NCI-H128 (cell line): ENCODE measurements at regions not wholly inside any gene's neighbourhood (a gene's known extent, or its start where the extent isn't known, plus 50 kb on each side); places are given as distances from the start of the nearest gene placed in this dataset.
"Not testable (repeated sequence)": the region's sequence is repeated elsewhere in the genome, so short reads cannot be mapped to it uniquely, and the experiment has no call there.

Source experiments
- DNase-seq: peaks from one replicate; lab custom pipeline; 2025; ENCODE audit not compliant: unreplicated experiment; lab: John Stamatoyannopoulos, UW

- DNase-seq = no peak
Measured at GRCh38 chr16:75780669-75781068, 54.4 kb upstream of the CPHXL start.

GRCh38 chr16:75781683-75782343 is 55.5 kb upstream of the CPHXL start:
- no peak for DNase-seq

DNA sequence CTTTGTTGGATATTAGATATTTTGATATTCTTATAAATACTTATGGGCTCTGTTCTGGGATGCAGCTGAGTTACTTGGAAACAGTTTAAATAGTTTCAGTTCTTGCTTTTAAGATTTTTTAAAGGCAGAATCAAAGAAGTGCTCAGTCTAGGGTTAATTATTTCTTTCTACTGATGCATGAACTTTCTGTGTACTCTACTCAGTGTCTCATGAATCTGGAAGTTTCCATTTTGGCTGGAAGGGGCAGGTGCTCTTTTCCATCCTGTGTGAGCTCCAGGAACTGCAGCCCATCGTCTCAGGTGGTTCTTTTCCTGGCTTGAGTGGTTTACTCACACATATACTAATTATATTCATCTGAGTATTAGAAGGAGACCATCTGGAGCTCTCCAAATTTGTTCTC is 61.1 kb upstream of the CPHXL start:
- DNase-seq = no peak

DNA sequence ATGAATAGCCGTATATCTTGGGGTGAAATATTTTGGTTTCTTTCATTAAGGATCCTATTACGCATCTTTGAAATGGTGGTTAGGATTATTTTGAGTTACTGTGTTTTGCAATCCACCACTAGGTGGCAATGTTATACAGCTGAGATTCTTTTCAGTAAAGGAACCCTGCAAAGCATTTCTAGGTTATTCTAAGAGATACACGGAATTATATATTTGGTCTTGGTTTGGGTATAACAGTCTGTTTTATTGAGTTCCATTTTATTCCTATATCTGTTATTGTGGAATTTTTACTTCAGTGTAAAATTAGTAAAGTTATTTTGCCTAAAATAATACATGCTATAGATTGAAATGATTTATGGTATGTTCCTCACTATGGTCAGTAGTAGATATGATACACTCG is 62.9 kb upstream of the CPHXL start:
- no peak for DNase-seq

GRCh38 chr16:75792771-75793492 is 66.6 kb upstream of the CPHXL start:
- no peak for DNase-seq

DNA sequence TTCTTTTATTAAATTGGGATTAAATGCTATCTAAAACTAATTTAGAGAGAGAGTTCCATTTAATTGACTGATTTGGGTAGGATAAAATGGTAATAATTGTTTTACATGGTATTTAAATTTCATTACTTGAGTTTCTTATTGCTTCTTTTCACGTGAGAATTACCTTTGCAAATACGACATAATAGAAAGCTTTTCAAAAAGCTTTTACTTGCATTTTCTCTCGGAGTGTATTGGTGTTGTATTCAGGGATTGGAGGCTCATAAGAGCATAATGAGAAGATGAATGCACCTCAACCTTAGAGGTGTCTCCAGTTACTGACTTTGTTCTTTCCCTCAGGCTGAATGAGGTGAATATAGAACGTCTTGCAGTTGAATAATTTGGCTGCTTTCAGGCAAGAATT is 67.4 kb upstream of the CPHXL start:
- DNase-seq = no peak

DNA sequence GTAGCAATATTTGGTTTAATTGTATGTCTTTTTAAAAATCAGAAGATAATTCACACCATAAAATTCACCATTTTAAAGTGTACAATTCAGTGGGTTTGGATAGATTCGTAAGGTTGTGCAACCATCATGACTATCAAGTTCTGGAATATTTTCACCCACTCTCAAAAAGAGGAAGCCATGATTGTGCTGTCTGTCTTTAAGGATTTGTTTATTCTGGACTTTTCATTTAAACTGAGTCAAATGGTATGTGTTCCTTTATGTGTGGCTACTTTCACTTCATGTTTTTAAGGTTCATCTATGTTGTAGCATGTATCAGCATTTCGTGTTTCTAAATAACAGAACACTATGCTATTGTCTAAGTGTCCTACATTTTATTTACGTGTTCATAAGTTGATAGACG is 68.1 kb upstream of the CPHXL start:
- DNase-seq = no peak

GRCh38 chr16:75798714-75799113 is 72.4 kb upstream of the CPHXL start:
- DNase-seq = no peak

DNA sequence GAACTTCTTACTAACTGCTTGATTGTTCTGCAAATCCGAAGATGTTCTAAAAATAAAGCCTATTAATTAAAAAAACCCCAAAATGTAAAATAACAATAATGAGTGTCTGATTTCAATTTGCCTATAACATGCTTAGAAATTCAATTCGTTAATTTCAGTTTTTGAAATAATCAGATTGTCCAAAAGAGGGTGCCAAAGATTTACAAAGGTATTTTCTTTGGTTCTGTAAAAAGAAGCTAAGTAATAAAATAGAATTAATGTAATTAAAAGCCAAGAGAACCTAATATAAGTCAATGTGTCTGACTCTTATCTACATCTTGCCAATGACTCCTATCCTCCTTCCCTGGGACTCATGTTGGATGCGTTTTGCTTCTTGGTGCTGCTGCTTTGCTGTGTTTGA is 75.0 kb upstream of the CPHXL start:
- no peak for DNase-seq

DNA sequence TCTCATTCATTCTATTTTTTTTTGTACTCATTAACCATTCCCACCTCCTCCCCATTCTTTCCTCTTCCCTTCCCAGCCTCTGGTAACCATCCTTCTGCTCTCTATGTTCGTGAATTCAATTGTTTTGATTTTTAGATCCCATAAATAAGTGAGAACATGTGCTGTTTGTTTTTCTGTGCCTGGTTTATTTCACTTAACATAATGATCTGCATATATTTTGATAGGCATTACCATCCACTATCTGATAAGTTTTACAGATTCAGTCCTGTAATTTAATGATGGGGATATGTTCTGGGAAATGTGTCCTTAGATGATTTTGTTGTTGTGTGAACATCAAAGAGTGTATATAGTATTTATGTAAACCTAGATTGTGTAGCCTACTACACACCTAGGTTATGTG is 77.5 kb upstream of the CPHXL start:
- no peak for DNase-seq

GRCh38 chr16:75804368-75804767 is 78.1 kb upstream of the CPHXL start:
- DNase-seq = no peak

DNA sequence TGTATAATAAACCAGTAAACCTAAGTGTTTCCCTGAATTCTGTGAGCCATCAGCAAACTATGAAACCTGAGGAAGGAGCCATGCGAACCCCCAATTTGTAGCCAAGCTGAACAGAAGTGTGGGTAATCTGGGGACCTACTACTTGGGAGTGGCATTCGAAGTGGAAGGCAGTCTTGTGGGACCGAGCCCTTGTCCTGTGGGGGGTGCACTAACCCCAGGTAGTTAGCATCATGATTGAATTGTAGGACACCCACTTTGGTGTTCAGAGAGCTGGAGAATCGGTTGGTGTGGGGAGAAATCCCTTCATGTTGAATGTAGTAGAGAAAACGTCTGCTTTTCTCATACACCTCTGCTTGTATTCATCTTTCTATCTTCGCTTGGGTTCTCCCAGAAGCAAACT is 79.7 kb upstream of the CPHXL start:
- no peak for DNase-seq

- DNase-seq = no peak
Measured at GRCh38 chr16:75806487-75806886, 80.2 kb upstream of the CPHXL start.

DNA sequence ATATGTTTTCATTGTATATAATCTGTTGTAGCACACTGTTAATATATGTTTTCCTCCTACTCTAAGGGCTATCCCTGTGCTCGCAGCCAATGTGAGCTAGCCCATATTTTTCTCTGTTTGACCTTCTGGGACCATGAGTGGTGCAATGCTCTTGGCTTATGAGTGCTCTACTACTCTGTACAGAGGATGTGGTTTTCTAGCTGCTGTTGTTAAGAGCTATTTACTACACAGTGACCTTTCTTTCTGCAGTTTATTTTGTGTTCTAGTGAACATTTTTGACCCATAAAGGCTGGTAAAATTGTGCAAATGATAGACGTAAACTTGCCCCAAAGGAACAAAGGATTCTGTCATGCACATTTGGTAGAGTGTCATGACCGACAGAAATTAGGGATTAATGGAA is 84.1 kb upstream of the CPHXL start:
- no peak for DNase-seq

- DNase-seq = no peak
Measured at GRCh38 chr16:75811020-75811634, 84.8 kb upstream of the CPHXL start.

- DNase-seq = no peak
Measured at GRCh38 chr16:75818491-75818890, 92.2 kb upstream of the CPHXL start.

- no peak for DNase-seq
Measured at GRCh38 chr16:75820672-75821071, 94.4 kb upstream of the CPHXL start.

- no peak for DNase-seq
Measured at GRCh38 chr16:75821117-75821516, 94.8 kb upstream of the CPHXL start.

GRCh38 chr16:75825750-75826149 is 99.5 kb upstream of the CPHXL start:
- DNase-seq = not testable (repeated sequence)

DNA sequence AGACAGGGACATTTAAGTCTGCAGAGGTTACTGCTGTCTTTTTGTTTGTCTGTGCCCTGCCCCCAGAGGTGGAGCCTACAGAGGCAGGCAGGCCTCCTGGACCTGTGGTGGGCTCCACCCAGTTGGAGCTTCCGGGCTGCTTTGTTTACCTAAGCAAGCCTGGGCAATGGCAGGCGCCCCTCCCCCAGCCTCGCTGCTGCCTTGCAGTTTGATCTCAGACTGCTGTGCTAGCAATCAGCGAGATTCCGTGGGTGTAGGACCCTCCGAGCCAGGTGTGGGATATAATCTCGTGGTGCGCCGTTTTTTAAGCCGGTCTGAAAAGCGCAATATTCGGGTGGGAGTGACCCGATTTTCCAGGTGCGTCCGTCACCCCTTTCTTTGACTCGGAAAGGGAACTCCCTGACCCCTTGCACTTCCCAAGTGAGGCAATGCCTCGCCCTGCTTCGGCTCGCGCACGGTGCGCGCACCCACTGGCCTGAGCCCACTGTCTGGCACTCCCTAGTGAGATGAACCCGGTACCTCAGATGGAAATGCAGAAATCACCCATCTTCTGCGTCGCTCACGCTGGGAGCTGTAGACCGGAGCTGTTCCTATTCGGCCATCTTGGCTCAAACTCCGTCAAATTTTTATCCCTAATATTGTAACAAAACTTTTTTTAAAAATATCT is 101.2 kb upstream of the CPHXL start:
- DNase-seq = not testable (repeated sequence)

- not testable (repeated sequence) for DNase-seq
Measured at GRCh38 chr16:75833385-75833784, 107.1 kb upstream of the CPHXL start.
